ENCODE measurements at regions not wholly inside any gene's neighbourhood (a gene's known extent, or its start where the extent isn't known, plus 50 kb on each side); places are given as distances from the start of the nearest gene placed in this dataset.
"Not testable (repeated sequence)": the region's sequence is repeated elsewhere in the genome, so short reads cannot be mapped to it uniquely, and the experiment has no call there.

GRCh38 chr3:39586215-39586614 is 118.7 kb downstream of the MOBP start:
- not testable (repeated sequence) for TF ChIP-seq CTCF, POLR2A (IDR thresholded peaks at IDR 0.05)

Measured in Peyer's patch (tissue), 4 donors.